Nephron progenitor cell (in vitro differentiated cells): ENCODE measurements at regions not wholly inside any gene's neighbourhood (a gene's known extent, or its start where the extent isn't known, plus 50 kb on each side); places are given as distances from the start of the nearest gene placed in this dataset.
A peak's percentile ranks its signal among the peaks of the same experiment; 100 is the strongest.

Experiments
- DNase-seq: peaks from one replicate; pipeline ENCODE4 v3.0.0; 2021
- H3K27ac Mint-ChIP-seq: 2 replicates; pipeline ENCODE4 v1.8.0; 2021; ENCODE audit warnings: mild to moderate bottlenecking, moderate library complexity, mixed read lengths
- H3K27me3 Mint-ChIP-seq: 2 replicates; pipeline ENCODE4 v1.8.0; 2021; ENCODE audit warnings: mild to moderate bottlenecking, low read depth, mixed read lengths; ENCODE audit not compliant: poor library complexity
- H3K36me3 Mint-ChIP-seq: 2 replicates; pipeline ENCODE4 v1.8.0; 2021; ENCODE audit warnings: low read depth, mixed read lengths
- H3K4me1 Mint-ChIP-seq: 2 replicates; pipeline ENCODE4 v1.8.0; 2021; ENCODE audit warnings: mixed read lengths
- H3K4me3 Mint-ChIP-seq: 2 replicates; pipeline ENCODE4 v1.8.0; 2021; ENCODE audit warnings: mild to moderate bottlenecking, moderate library complexity, mixed read lengths
- H3K9me3 Mint-ChIP-seq: 2 replicates; pipeline ENCODE4 v1.8.0; 2021; ENCODE audit warnings: mild to moderate bottlenecking, moderate library complexity, mixed read lengths
- CTCF ChIP-seq: fragments of 200-600 bp; sonication (generic); IDR thresholded peaks from 2 replicates; pipeline ENCODE4 v1.5.0; 2021; ENCODE audit warnings: antibody characterized with exemption

GRCh38 chr5:68002836-68003235 is 212.7 kb upstream of the PIK3R1 start:
- Mint-ChIP-seq H3K4me3 (no peak overlapping the region), H3K27me3 (peaks cover 6% of the 10 kb centered on the region), H3K4me1 (peaks cover 10% of the 10 kb centered on the region), H3K9me3 (peaks cover 8% of the 10 kb centered on the region), H3K36me3 (no peaks in the 10 kb centered on the region), H3K27ac (no peak overlapping the region)
- TF ChIP-seq CTCF: no peak
- no peak for DNase-seq

DNA sequence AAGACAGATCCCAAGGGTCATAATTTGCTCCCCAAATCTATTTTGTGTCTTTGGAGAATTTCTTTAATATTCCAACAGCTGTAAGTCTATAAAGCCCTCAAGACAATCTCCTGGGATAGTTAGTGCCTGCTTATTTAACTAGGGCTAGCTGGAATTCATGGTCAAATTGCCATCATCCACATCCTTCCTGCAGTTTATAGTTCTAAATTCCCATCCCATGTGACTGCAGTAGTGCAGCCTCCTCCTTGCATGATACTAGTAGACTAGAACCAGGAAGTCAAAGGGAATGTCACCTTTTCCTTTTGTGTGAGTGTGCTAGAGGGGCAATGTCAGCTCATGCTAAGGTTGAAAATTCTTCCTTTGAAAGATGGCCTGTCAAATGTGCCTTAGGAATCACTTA is 214.8 kb upstream of the PIK3R1 start:
- Mint-ChIP-seq H3K9me3 (peaks cover 4% of the 10 kb centered on the region), H3K27ac (no peak overlapping the region), H3K36me3 (no peaks in the 10 kb centered on the region), H3K4me3 (no peak overlapping the region), H3K27me3 (peaks cover 10% of the 10 kb centered on the region), H3K4me1 (peaks cover 19% of the 10 kb centered on the region)
- DNase-seq: no peak
- no peak for TF ChIP-seq CTCF

- H3K27ac Mint-ChIP-seq: peak overlapping the region; percentile 4
- no peak for DNase-seq
- peaks cover 10% of the 10 kb centered on the region for H3K27me3 Mint-ChIP-seq
- H3K4me1 Mint-ChIP-seq: peaks cover 19% of the 10 kb centered on the region
- TF ChIP-seq CTCF: no peak
- no peaks in the 10 kb centered on the region for H3K36me3 Mint-ChIP-seq
- no peak overlapping the region for H3K4me3 Mint-ChIP-seq
- peaks cover 4% of the 10 kb centered on the region for H3K9me3 Mint-ChIP-seq
Measured at GRCh38 chr5:67999391-67999790, 216.2 kb upstream of the PIK3R1 start.

DNA sequence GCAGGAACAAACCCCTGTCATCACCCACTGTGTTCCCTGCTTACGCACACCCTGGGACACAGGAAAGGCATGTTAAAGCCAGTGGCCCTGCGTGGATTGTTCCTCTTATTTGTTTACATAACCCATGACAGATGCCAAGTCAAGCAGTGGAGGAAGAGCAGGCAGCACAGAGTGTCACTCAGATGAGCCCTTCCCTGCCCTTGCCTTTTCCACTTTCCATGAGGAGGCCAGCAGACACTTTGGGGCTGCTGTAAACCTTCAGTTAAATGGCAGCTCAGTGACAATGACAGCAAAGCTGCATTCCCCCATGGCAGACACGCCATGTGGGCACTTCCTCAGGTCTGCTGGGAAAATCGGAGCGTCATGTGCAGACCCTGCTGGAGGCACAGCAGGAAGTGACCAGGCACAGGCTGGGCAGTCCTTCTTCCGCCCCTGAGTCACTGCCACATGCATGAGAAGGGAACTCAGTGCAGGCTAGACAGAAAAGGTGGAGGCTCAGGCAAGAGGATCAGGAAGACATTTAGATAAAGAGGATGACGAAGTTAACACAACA is 216.8 kb upstream of the PIK3R1 start:
- Mint-ChIP-seq H3K4me3 (no peak overlapping the region), H3K27ac (no peak overlapping the region), H3K36me3 (no peaks in the 10 kb centered on the region), H3K9me3 (peaks cover 4% of the 10 kb centered on the region), H3K4me1 (peaks cover 19% of the 10 kb centered on the region), H3K27me3 (peaks cover 10% of the 10 kb centered on the region)
- DNase-seq: no peak
- no peak for TF ChIP-seq CTCF

GRCh38 chr5:67997892-67998457 is 217.6 kb upstream of the PIK3R1 start:
- Mint-ChIP-seq H3K27me3 (peaks cover 10% of the 10 kb centered on the region), H3K4me3 (no peak overlapping the region), H3K36me3 (no peaks in the 10 kb centered on the region), H3K9me3 (peaks cover 4% of the 10 kb centered on the region), H3K4me1 (peaks cover 19% of the 10 kb centered on the region), H3K27ac (no peak overlapping the region)
- DNase-seq: no peak
- no peak for TF ChIP-seq CTCF

DNA sequence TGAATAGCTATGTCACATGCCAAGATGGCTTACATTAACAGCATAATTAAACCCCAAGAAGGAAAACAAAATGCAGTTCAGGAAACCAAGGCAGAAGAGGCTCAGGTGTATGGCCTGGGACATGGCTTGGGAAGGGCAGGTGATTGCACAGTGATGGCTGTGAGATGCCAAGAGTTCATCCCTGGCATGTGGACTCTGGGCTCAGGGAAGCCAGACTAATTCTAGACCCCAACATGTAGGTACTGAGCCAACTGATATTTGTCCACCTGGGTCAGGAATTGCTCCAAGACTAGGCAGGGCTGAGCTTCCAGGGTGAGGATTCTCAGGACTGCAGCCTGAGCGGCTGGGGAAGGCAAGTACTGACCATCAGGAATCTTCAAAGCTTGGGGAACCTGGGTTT is 218.4 kb upstream of the PIK3R1 start:
- Mint-ChIP-seq H3K27me3 (peaks cover 10% of the 10 kb centered on the region), H3K9me3 (no peaks in the 10 kb centered on the region), H3K4me1 (peaks cover 19% of the 10 kb centered on the region), H3K4me3 (no peak overlapping the region), H3K27ac (no peak overlapping the region), H3K36me3 (no peaks in the 10 kb centered on the region)
- DNase-seq: no peak
- no peak for TF ChIP-seq CTCF
